Panc1 (cell line): ENCODE measurements at regions not wholly inside any gene's neighbourhood (a gene's known extent, or its start where the extent isn't known, plus 50 kb on each side); places are given as distances from the start of the nearest gene placed in this dataset.

Experiments used
- ATAC-seq: fragments of 200-7000 bp; cut with Tn5 transposase; 2 replicates; pipeline ENCODE4 v1.9.1; 2020; ENCODE audit warnings: mild to moderate bottlenecking, moderate library complexity
- BruUV-seq: library from RNA; stranded (reverse); fragments of 400-500 nt; replicated peaks from 2 replicates; lab custom pipeline; 2021; lab: Mats Ljungman, UMichigan
- CTCF ChIA-PET: fragments of 300-600 bp; sonication (Branson Sonifier 250); formaldehyde crosslinking; loops from one replicate; lab custom pipeline; 2022; ENCODE audit warnings: antibody characterized with exemption; lab: Charles Lee
- POLR2A ChIA-PET: fragments of 300-600 bp; sonication (Branson Sonifier 250); formaldehyde crosslinking; loops from one replicate; lab custom pipeline; 2022; ENCODE audit warnings: antibody characterized with exemption; lab: Charles Lee
- DNase-seq: peaks from one replicate; pipeline ENCODE4 v3.0.0-alpha.2; 2010; ENCODE audit warnings: low read depth, low spot score
- H3K27ac ChIP-seq: 2 replicates; pipeline ENCODE4 v1.5.1; 2011; ENCODE audit warnings: mild to moderate bottlenecking, low read length, inconsistent platforms
- H3K27me3 ChIP-seq: fragments of 200-500 bp; sonication (Bioruptor generic); 2 replicates; pipeline ENCODE4 v1.6.0; 2014; ENCODE audit warnings: low read length, inconsistent platforms; ENCODE audit not compliant: control insufficient read depth, insufficient read depth
- H3K36me3 ChIP-seq: fragments of 200-500 bp; sonication (Bioruptor generic); 2 replicates; pipeline ENCODE4 v1.5.1; 2014; ENCODE audit warnings: inconsistent platforms, mild to moderate bottlenecking, low read length, moderate library complexity; ENCODE audit not compliant: control insufficient read depth, insufficient read depth
- H3K4me1 ChIP-seq: 2 replicates; pipeline ENCODE4 v1.5.1; 2011; ENCODE audit warnings: inconsistent platforms, mild to moderate bottlenecking, low read length, moderate library complexity; ENCODE audit not compliant: control insufficient read depth, insufficient read depth
- H3K4me3 ChIP-seq, 2 experiments: 2 replicates each; pipeline ENCODE4 v1.5.1; 2011 to 2012; ENCODE audit warnings: low read depth in 2 of 2, low read length in 2 of 2, mild to moderate bottlenecking in 2 of 2, inconsistent platforms in 1 of 2, moderate library complexity in 1 of 2
- H3K9me3 ChIP-seq: fragments of 200-500 bp; sonication (Bioruptor generic); 2 replicates; pipeline ENCODE4 v1.5.1; 2014; ENCODE audit warnings: low read depth, mild to moderate bottlenecking, inconsistent platforms, low read length, moderate library complexity; ENCODE audit not compliant: control insufficient read depth, insufficient read depth
- CTCF ChIP-seq: fragments of 450-650 bp; IDR thresholded peaks from 2 replicates; pipeline ENCODE4 v1.5.1; 2017; ENCODE audit warnings: mild to moderate bottlenecking
- POLR2AphosphoS5 ChIP-seq: IDR thresholded peaks from 2 replicates; pipeline ENCODE4 v1.6.1; 2012; ENCODE audit warnings: mild to moderate bottlenecking, low read depth, low read length, moderate library complexity
- REST ChIP-seq, 2 experiments: IDR thresholded peaks; 2 replicates each; pipeline ENCODE4 v1.6.1; 2011 to 2012; ENCODE audit warnings: low read depth in 2 of 2, control low read depth in 1 of 2, low read length in 1 of 2, mild to moderate bottlenecking in 1 of 2, moderate library complexity in 1 of 2; ENCODE audit not compliant: insufficient read depth in 1 of 2
- TCF7L2 ChIP-seq: IDR thresholded peaks from 2 replicates; pipeline ENCODE4 v1.6.1; 2011; ENCODE audit warnings: mild to moderate bottlenecking, low read depth, low read length, inconsistent platforms
- in situ Hi-C: cut with HindIII; loops from 2 replicates; pipeline ENCODE4 v1.10.0; 2016; ENCODE audit warnings: low sequenced_read_pairs, low pct_unique_long_range_greater_than_20kb
- intact Hi-C: fragments of 100-400 bp; cut with micrococcal nuclease; formaldehyde crosslinking; loops from one replicate; pipeline ENCODE4 v1.10.0; 2022; ENCODE audit not compliant: unreplicated experiment

- no peak overlapping the region for H3K4me3 ChIP-seq
- intact Hi-C loops: no loop called here
- ATAC-seq (no peak), DNase-seq (no peak)
- H3K27me3 ChIP-seq: no peaks in the 10 kb centered on the region
- no peak for TF ChIP-seq REST (IDR thresholded peaks at IDR 0.05; ENCODE audit: insufficient read depth in 1 of 2, low read depth in 2 of 2, low read length in 1 of 2)
- no peak for TF ChIP-seq TCF7L2
- H3K4me1 ChIP-seq: no peaks in the 10 kb centered on the region
- no peaks in the 10 kb centered on the region for H3K9me3 ChIP-seq
- BruUV-seq: no TSS peak
- in situ Hi-C loops: no loop called here
- CTCF ChIA-PET: no interaction called here
- H3K27ac ChIP-seq: no peak overlapping the region
- POLR2A ChIA-PET: no interaction called here
- H3K36me3 ChIP-seq: no peaks in the 10 kb centered on the region
Observed at GRCh38 chr13:57531256-57531655, 100.3 kb upstream of the PCDH17 start.

GRCh38 chr13:57546942-57547341 is 84.6 kb upstream of the PCDH17 start:
- no peak for ATAC-seq
- ChIA-PET CTCF (no interaction called here), POLR2A (no interaction called here)
- DNase-seq: no peak
- Histone ChIP-seq H3K36me3 (no peaks in the 10 kb centered on the region), H3K4me3 (no peak overlapping the region), H3K9me3 (no peaks in the 10 kb centered on the region), H3K4me1 (no peaks in the 10 kb centered on the region), H3K27me3 (no peaks in the 10 kb centered on the region), H3K27ac (no peak overlapping the region)
- intact Hi-C loops: no loop called here
- in situ Hi-C loops: no loop called here
- TF ChIP-seq REST (IDR thresholded peaks at IDR 0.05; ENCODE audit: insufficient read depth in 1 of 2, low read depth in 2 of 2, low read length in 1 of 2) (no peak), CTCF (no peak), POLR2AphosphoS5 (no peak), TCF7L2 (no peak)
- no TSS peak for BruUV-seq
